H7 (cell line): ENCODE measurements at regions not wholly inside any gene's neighbourhood (a gene's known extent, or its start where the extent isn't known, plus 50 kb on each side); places are given as distances from the start of the nearest gene placed in this dataset.

Experiments
- DNase-seq: peaks from one replicate; pipeline ENCODE4 v3.0.0; 2012
- H3K27me3 ChIP-seq: 2 replicates; pipeline ENCODE4 v1.6.0; 2011; ENCODE audit warnings: mild to moderate bottlenecking, low read length; ENCODE audit not compliant: control insufficient read depth, insufficient read depth
- H3K36me3 ChIP-seq: replicated peaks from 2 replicates; pipeline ENCODE4 v1.5.1; 2011; ENCODE audit warnings: low read length; ENCODE audit not compliant: control insufficient read depth, insufficient read depth
- H3K4me3 ChIP-seq: 2 replicates; pipeline ENCODE4 v1.5.1; 2011; ENCODE audit warnings: low read depth, mild to moderate bottlenecking, control low read depth, low read length, moderate library complexity; ENCODE audit not compliant: insufficient read depth

- no peak for DNase-seq
- Histone ChIP-seq H3K36me3 (no peaks in the 10 kb centered on the region), H3K27me3 (no peaks in the 10 kb centered on the region), H3K4me3 (no peak overlapping the region)
These were observed 79.9 kb upstream of the PRR23E start for GRCh38 chr3:127112796-127113570.

DNA sequence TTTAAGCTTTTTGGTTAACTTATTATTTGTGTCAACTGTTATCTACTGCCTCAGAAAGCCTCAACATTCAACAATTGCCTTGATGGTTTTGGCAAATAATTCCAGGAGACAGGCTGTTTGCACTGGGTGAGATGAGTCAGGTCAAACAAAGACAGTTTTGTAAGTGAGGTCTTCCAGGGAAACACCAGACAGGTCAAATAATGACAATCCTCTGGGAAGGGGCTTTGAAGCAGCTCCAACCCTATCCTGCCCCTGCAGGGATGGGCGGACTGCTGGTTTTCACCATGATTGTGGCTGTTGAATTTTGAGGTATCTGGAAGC, 79.4 kb upstream of the PRR23E start:
- DNase-seq, result no peak

DNA sequence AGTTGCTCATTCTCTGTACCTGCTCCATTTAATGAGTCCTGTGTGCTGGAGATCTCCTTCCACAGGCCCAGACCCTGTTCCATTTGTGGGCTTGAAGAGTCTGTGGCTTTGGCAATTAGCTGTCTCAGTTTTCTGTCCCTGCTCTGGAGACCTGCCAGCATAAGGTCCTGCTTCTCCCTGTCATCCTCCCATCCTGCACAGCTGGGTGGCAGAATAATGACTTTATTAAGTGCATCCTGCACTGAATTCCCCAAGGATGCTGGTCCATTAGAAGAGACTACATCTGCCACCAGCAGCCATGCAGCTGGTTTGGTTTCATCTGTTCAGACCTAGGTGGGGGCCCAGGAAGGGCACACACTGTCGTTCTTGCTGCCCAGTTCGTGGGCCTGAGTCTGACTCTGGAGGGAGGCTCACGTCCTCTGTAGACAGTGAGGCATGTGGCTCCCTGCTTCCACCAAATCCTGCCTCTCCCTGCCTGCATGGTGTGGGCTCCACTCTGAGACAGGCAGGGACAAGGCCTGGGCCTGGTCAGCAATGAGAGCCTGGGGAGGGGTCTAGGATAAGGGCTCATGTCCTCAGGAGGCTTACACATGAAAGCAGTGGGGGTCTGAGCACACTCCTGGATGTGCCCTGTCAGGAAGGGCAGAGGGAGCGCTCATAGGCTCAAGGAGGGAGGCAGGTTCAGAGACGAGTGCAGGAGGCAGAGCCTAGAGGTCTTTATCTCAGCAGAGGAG, 78.4 kb upstream of the PRR23E start:
- H3K4me3 ChIP-seq, result no peak overlapping the region
- DNase-seq, result no peak
- H3K36me3 ChIP-seq, result no peaks in the 10 kb centered on the region
- no peaks in the 10 kb centered on the region for H3K27me3 ChIP-seq

More for the DNA sequence above, 79.4 kb upstream of the PRR23E start:
- no peaks in the 10 kb centered on the region for H3K27me3 ChIP-seq
- H3K4me3 ChIP-seq, result no peak overlapping the region
- no peaks in the 10 kb centered on the region for H3K36me3 ChIP-seq

DNA sequence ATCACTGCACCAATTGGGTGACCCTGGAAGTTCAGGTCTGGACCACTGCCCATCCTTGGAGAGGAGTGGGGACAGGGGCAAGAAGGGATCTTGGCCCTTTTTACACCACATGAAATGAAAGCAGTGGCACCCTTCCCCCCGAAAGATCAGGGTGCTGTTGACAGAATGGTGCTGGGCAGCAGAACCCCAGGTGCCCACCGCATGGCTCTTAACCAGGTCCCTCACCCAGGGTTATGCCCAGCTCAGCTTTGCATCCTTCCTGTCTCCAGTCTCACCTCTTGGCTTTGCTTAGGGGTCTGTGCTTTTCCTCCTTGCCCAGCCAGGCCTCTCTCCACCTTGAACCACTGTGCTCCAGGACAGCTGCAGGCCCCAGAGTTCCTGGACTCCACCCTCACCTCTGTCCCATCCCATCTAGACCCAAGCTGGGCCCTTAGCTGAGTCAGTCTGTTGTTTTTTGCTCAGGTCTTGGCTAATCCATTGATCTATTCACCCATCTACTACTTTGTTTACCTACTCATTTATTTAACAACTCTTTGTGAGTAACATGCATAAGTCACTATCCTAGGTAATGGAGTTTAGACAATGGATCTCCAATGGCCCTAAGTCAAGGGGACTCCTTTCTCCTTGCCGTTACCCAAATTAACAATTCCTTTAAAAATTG, 77.1 kb upstream of the PRR23E start:
- H3K36me3 ChIP-seq, result no peaks in the 10 kb centered on the region
- no peak overlapping the region for H3K4me3 ChIP-seq
- DNase-seq, result no peak
- H3K27me3 ChIP-seq, result no peaks in the 10 kb centered on the region

DNA sequence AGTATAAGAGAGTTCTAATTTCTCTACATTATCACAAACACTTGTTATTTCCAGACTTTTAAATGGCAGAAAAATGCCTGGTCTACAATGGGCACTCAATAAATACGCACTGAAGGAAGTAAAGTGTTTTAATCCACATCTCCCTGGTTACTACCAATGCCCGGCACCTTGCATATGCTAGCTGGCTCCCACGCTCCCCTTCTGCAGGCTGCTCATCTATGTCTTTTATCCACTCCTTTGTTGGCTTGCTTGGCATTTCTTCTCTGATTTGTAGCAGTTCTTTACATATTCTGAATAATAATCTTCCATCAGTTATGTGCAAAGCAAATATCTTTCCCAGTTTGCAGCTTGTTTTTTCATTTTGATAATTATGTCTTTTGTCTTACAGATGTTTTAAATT, 74.6 kb upstream of the PRR23E start:
- Histone ChIP-seq H3K36me3 (no peaks in the 10 kb centered on the region), H3K4me3 (no peak overlapping the region), H3K27me3 (no peaks in the 10 kb centered on the region)
- no peak for DNase-seq

- DNase-seq, result no peak
- Histone ChIP-seq H3K4me3 (no peak overlapping the region), H3K27me3 (no peaks in the 10 kb centered on the region)
These were observed 73.1 kb upstream of the PRR23E start for GRCh38 chr3:127119693-127120464.

GRCh38 chr3:127120851-127121647, 71.9 kb upstream of the PRR23E start:
- DNase-seq, result peak; percentile 19
- Histone ChIP-seq H3K4me3 (no peak overlapping the region), H3K36me3 (no peaks in the 10 kb centered on the region), H3K27me3 (no peaks in the 10 kb centered on the region)

More at GRCh38 chr3:127119693-127120464, 73.1 kb upstream of the PRR23E start:
- H3K36me3 ChIP-seq, result no peaks in the 10 kb centered on the region

GRCh38 chr3:127121885-127122284, 71.0 kb upstream of the PRR23E start:
- H3K27me3 ChIP-seq, result no peaks in the 10 kb centered on the region
- no peak for DNase-seq
- no peaks in the 10 kb centered on the region for H3K36me3 ChIP-seq
- H3K4me3 ChIP-seq, result no peak overlapping the region

DNA sequence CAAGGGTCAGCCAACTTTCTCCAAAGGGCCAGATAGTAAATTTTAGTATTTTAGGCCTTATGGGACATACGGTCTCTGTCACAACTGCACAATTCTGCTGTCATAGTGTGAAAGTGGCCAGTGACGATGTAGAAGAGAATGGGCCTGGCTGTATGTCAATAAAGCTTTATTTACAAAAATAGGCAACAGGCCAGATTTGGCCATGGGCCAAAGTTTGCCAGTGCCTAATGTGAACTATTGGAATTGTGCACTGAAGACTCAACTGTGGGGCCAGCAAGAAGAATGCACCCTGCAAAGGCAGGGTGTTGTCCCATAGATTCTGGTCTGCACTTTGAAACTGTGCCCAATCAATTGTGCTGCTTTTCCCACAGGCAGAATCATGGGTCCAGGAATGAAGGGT, 69.4 kb upstream of the PRR23E start:
- H3K36me3 ChIP-seq, result no peaks in the 10 kb centered on the region
- no peaks in the 10 kb centered on the region for H3K27me3 ChIP-seq
- no peak for DNase-seq
- no peak overlapping the region for H3K4me3 ChIP-seq

DNA sequence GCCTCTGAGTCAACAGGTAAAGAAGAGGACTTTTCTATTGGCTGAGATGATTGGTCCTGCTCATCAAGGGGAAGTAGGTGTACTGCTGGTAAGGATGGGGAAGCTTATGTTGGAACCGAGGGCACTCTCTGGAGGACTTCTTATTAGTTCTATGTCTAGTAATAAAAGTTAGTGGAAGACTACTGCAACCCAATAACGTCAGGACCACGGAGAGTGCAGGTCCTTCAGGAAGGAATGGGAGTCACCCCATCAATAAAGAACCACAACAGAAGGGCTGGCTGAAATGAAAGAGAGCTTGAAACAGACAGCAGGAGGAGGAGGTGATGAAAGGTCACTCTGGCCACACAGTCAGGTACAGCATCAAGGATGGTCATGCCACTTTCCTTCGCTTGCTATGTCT, 68.8 kb upstream of the PRR23E start:
- DNase-seq, result no peak
- H3K27me3 ChIP-seq, result no peaks in the 10 kb centered on the region

GRCh38 chr3:127131424-127132170, 61.3 kb upstream of the PRR23E start:
- no peak for DNase-seq

More for the DNA sequence above, 68.8 kb upstream of the PRR23E start:
- no peak overlapping the region for H3K4me3 ChIP-seq
- H3K36me3 ChIP-seq, result no peaks in the 10 kb centered on the region

GRCh38 chr3:127132876-127133275, 60.1 kb upstream of the PRR23E start:
- H3K4me3 ChIP-seq, result no peak overlapping the region
- peaks cover 20% of the 10 kb centered on the region for H3K27me3 ChIP-seq
- no peak for DNase-seq
- no peaks in the 10 kb centered on the region for H3K36me3 ChIP-seq

More at GRCh38 chr3:127131424-127132170, 61.3 kb upstream of the PRR23E start:
- Histone ChIP-seq H3K27me3 (peaks cover 19% of the 10 kb centered on the region), H3K4me3 (no peak overlapping the region), H3K36me3 (no peaks in the 10 kb centered on the region)

DNA sequence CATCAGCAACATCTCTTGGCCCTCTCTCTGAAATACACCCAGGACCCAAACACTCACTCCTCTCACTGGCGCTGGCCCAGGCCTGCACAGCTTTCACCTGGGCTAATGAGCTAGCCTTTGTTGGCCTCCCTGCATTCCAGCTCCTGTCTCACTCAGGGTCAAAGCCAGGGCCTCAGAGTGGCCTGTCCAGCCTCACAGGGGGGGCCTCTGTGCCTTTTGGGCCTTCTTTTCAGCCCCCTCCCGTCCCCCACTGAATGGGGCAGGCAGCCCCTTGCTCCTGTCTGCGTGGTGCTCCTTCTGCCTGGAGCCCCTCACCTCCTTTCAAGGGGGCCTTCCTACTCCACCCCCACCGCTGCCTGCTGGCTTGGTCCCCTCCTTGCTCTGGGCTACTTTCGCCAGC, 59.0 kb upstream of the PRR23E start:
- peaks cover 20% of the 10 kb centered on the region for H3K27me3 ChIP-seq
- no peak for DNase-seq
- H3K36me3 ChIP-seq, result no peaks in the 10 kb centered on the region
- H3K4me3 ChIP-seq, result no peak overlapping the region
